HEK293T (cell line): ENCODE measurements at regions not wholly inside any gene's neighbourhood (a gene's known extent, or its start where the extent isn't known, plus 50 kb on each side); places are given as distances from the start of the nearest gene placed in this dataset.
"Not testable (repeated sequence)": the region's sequence is repeated elsewhere in the genome, so short reads cannot be mapped to it uniquely, and the experiment has no call there.

Experiments used
- CTCF ChIA-PET: fragments of 350-600 bp; formaldehyde crosslinking; extraction: SDS; loops from one replicate; lab custom pipeline; 2021; ENCODE audit warnings: antibody characterized with exemption, inconsistent platforms; lab: Yijun Ruan, JAX
- POLR2A ChIA-PET: fragments of 350-600 bp; formaldehyde crosslinking; extraction: SDS; loops from one replicate; lab custom pipeline; 2020; ENCODE audit warnings: antibody characterized with exemption, inconsistent platforms; lab: Yijun Ruan, JAX
- DNase-seq: peaks from one replicate; pipeline ENCODE4 v3.0.0; 2012; ENCODE audit warnings: mixed read lengths; ENCODE audit errors: extremely low spot score
- ARNT ChIP-seq: fragments of 450-650 bp; IDR thresholded peaks from 2 replicates; pipeline ENCODE4 v1.6.1; 2017; ENCODE audit warnings: mild to moderate bottlenecking
- BHLHE40 ChIP-seq: fragments of 450-650 bp; IDR thresholded peaks from 2 replicates; pipeline ENCODE4 v1.6.1; 2016; ENCODE audit warnings: mild to moderate bottlenecking, moderate library complexity, borderline replicate concordance
- CTBP1 ChIP-seq: fragments of 450-650 bp; IDR thresholded peaks from 2 replicates; pipeline ENCODE4 v1.6.1; 2016; ENCODE audit warnings: borderline replicate concordance
- ELF4 ChIP-seq: fragments of 450-650 bp; IDR thresholded peaks from 2 replicates; pipeline ENCODE4 v1.6.1; 2017; ENCODE audit warnings: antibody characterized with exemption
- FOXA1 ChIP-seq: fragments of 450-650 bp; IDR thresholded peaks from 2 replicates; pipeline ENCODE4 v1.6.1; 2016; ENCODE audit warnings: mild to moderate bottlenecking
- FOXK2 ChIP-seq: fragments of 450-650 bp; IDR thresholded peaks from 2 replicates; pipeline ENCODE4 v1.6.1; 2016; ENCODE audit warnings: mild to moderate bottlenecking
- FOXM1 ChIP-seq: fragments of 450-650 bp; IDR thresholded peaks from 2 replicates; pipeline ENCODE4 v1.6.1; 2017; ENCODE audit warnings: mild to moderate bottlenecking, borderline replicate concordance
- HDGF ChIP-seq: fragments of 450-650 bp; IDR thresholded peaks from 2 replicates; pipeline ENCODE4 v1.6.1; 2017; ENCODE audit warnings: antibody characterized with exemption, borderline replicate concordance
- L3MBTL2 ChIP-seq: fragments of 450-650 bp; conservative IDR thresholded peaks from 2 replicates; pipeline ENCODE4 v1.6.1; 2016; ENCODE audit warnings: mild to moderate bottlenecking
- LEF1 ChIP-seq: fragments of 450-650 bp; IDR thresholded peaks from 2 replicates; pipeline ENCODE4 v1.6.1; 2017; ENCODE audit warnings: mild to moderate bottlenecking, borderline replicate concordance
- NFRKB ChIP-seq: fragments of 450-650 bp; IDR thresholded peaks from 2 replicates; pipeline ENCODE4 v1.6.1; 2016; ENCODE audit warnings: mild to moderate bottlenecking, moderate library complexity
- PKNOX1 ChIP-seq: fragments of 450-650 bp; IDR thresholded peaks from 2 replicates; pipeline ENCODE4 v1.6.1; 2016
- SP1 ChIP-seq: fragments of 450-650 bp; IDR thresholded peaks from 2 replicates; pipeline ENCODE4 v1.6.1; 2017
- SUZ12 ChIP-seq: fragments of 450-650 bp; IDR thresholded peaks from 2 replicates; pipeline ENCODE4 v1.6.1; 2016; ENCODE audit warnings: mild to moderate bottlenecking
- TARDBP ChIP-seq: fragments of 450-650 bp; IDR thresholded peaks from 2 replicates; pipeline ENCODE4 v1.6.1; 2016
- ZNF384 ChIP-seq: fragments of 450-650 bp; IDR thresholded peaks from 2 replicates; pipeline ENCODE4 v1.6.1; 2016

GRCh38 chr5:123997064-123997461 lies 485.1 kb downstream of the CSNK1G3 start:
- ChIA-PET POLR2A (no interaction called here), CTCF (no interaction called here)
- no peak for TF ChIP-seq L3MBTL2
- DNase-seq = no peak

- ChIA-PET CTCF (interaction anchor here (0.6 kb wide), 1 partner anchor 290 kb away, joined by 3 read pairs; no protein-coding TSS in a partner anchor), POLR2A (no interaction called here)
- no peak for TF ChIP-seq ZNF384
- no peak for TF ChIP-seq LEF1
- TF ChIP-seq FOXK2 = no peak
- no peak for TF ChIP-seq CTBP1
- no peak for TF ChIP-seq HDGF
- no peak for TF ChIP-seq NFRKB
- no peak for TF ChIP-seq ARNT
- no peak for TF ChIP-seq FOXM1
- no peak for TF ChIP-seq L3MBTL2
- TF ChIP-seq BHLHE40 = no peak
- TF ChIP-seq SP1 = no peak
- TF ChIP-seq PKNOX1 = no peak
- TF ChIP-seq ELF4 = no peak
- TF ChIP-seq FOXA1 = no peak
- no peak for TF ChIP-seq SUZ12
- DNase-seq = no peak
Measured at GRCh38 chr5:123992641-123993040, 480.7 kb downstream of the CSNK1G3 start.

- DNase-seq = no peak
- POLR2A ChIA-PET = no interaction called here
- no peak for TF ChIP-seq FOXK2
- TF ChIP-seq LEF1 = no peak
- no peak for TF ChIP-seq ELF4
- CTCF ChIA-PET = no interaction called here
Measured at GRCh38 chr5:123987956-123988355, 476.0 kb downstream of the CSNK1G3 start.

- ChIA-PET CTCF (no interaction called here), POLR2A (no interaction called here)
- DNase-seq = no peak
Measured at GRCh38 chr5:123976379-123977033, 464.5 kb downstream of the CSNK1G3 start.

GRCh38 chr5:123975521-123975920 lies 463.5 kb downstream of the CSNK1G3 start:
- POLR2A ChIA-PET, DNase-seq, CTCF ChIA-PET: not testable (repeated sequence)

More at GRCh38 chr5:123976379-123977033, 464.5 kb downstream of the CSNK1G3 start:
- TF ChIP-seq L3MBTL2 (no peak), SUZ12 (no peak), PKNOX1 (no peak), LEF1 (no peak), FOXA1 (no peak), NFRKB (no peak), BHLHE40 (no peak), TARDBP (no peak), CTBP1 (no peak), ARNT (no peak), SP1 (no peak), ELF4 (no peak), ZNF384 (no peak), FOXM1 (no peak), FOXK2 (no peak), HDGF (no peak)

GRCh38 chr5:123966781-123967180 lies 454.8 kb downstream of the CSNK1G3 start:
- no peak for DNase-seq
- POLR2A ChIA-PET = no interaction called here
- CTCF ChIA-PET = no interaction called here
- TF ChIP-seq FOXA1 = no peak
- TF ChIP-seq SP1 = no peak
- TF ChIP-seq FOXK2 = no peak
- TF ChIP-seq HDGF = no peak
- no peak for TF ChIP-seq SUZ12
- no peak for TF ChIP-seq ZNF384
- no peak for TF ChIP-seq ARNT
- no peak for TF ChIP-seq FOXM1
- TF ChIP-seq NFRKB = no peak
- no peak for TF ChIP-seq CTBP1
- no peak for TF ChIP-seq ELF4
- TF ChIP-seq BHLHE40 = no peak
- no peak for TF ChIP-seq PKNOX1
- TF ChIP-seq L3MBTL2 = no peak
- TF ChIP-seq LEF1 = no peak
- no peak for TF ChIP-seq TARDBP

- ChIA-PET POLR2A (no interaction called here), CTCF (no interaction called here)
- TF ChIP-seq NFRKB (no peak), PKNOX1 (no peak), L3MBTL2 (no peak), CTBP1 (no peak), LEF1 (no peak), SP1 (no peak)
- DNase-seq = no peak
Measured at GRCh38 chr5:123965626-123966025, 453.6 kb downstream of the CSNK1G3 start.
